ENCODE measurements at regions not wholly inside any gene's neighbourhood (a gene's known extent, or its start where the extent isn't known, plus 50 kb on each side); places are given as distances from the start of the nearest gene placed in this dataset.

DNA sequence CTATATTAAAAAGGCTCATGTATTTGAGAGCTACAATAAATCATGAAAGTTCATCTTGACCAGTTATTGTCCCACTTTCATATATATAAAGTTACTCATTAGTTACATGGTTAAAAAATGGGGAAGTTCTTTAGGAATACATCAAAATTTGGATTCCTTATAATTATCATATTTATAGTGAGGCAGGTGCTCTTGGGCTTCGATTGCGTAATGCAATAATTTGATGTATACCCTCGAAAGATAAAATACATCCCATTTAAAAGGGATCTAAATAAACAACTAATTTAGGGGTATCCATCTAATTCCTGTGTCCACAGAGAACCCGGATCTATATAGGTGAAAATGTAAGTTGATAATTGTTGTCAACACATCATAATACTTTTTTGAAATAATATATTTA, 444.6 kb downstream of the RIT2 start:
- H3K9me3 Mint-ChIP-seq = no peaks in the 10 kb centered on the region
- TF ChIP-seq EZH2 (IDR thresholded peaks at IDR 0.05) = no peak
- no peak for TF ChIP-seq EZH2phosphoT487 (IDR thresholded peaks at IDR 0.05)
- TF ChIP-seq CTCF (IDR thresholded peaks at IDR 0.05) = no peak
- Histone ChIP-seq H3K4me1 (no peaks in the 10 kb centered on the region), H2AFZ (replicated peaks) (no peak overlapping the region), H3K4me3 (no peak overlapping the region), H3K4me2 (no peak overlapping the region), H3K27me3 (no peaks in the 10 kb centered on the region), H4K20me1 (ENCODE audit: low read depth) (no peaks in the 10 kb centered on the region), H3K9me3 (ENCODE audit: low read depth) (no peaks in the 10 kb centered on the region), H3K27ac (no peak overlapping the region), H3K9ac (no peak overlapping the region), H3K36me3 (no peaks in the 10 kb centered on the region), H3F3A (ENCODE audit: low read depth) (no peaks in the 10 kb centered on the region), H3K79me2 (ENCODE audit: low read depth) (no peaks in the 10 kb centered on the region)
- H3K4me3 Mint-ChIP-seq = no peak overlapping the region
- H3K36me3 Mint-ChIP-seq = no peaks in the 10 kb centered on the region
- no peak for DNase-seq (ENCODE audit: low spot score)
- H3K4me1 Mint-ChIP-seq = peaks cover 5% of the 10 kb centered on the region
- H3K27me3 Mint-ChIP-seq (ENCODE audit: insufficient read depth, low read depth) = peaks cover 2% of the 10 kb centered on the region
- H3K27ac Mint-ChIP-seq = no peak overlapping the region

DNA sequence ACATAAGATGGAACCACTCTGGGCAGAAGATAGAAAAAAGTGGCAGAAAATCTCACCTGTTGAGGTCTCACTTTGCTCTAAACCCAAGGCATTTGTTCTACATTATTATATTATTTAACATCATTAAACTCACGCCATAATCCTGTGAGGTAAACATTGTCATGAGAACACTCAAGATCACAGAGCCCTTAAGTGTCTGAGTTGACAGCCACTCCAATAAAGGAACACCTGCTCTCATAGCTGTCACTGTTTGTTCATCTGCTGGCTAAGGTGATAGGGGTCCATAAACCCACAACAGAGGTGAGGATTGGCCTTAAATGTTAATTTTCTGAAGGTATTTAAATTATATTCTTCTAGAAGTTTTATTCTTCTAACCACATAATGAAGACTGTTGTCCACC, 439.7 kb downstream of the RIT2 start:
- Histone ChIP-seq H3K79me2 (ENCODE audit: low read depth) (no peaks in the 10 kb centered on the region), H3F3A (ENCODE audit: low read depth) (no peaks in the 10 kb centered on the region), H3K27me3 (no peaks in the 10 kb centered on the region), H3K27ac (no peak overlapping the region), H3K4me3 (no peak overlapping the region), H3K4me1 (no peaks in the 10 kb centered on the region), H3K4me2 (no peak overlapping the region), H3K36me3 (no peaks in the 10 kb centered on the region), H3K9ac (no peak overlapping the region), H4K20me1 (ENCODE audit: low read depth) (no peaks in the 10 kb centered on the region), H3K9me3 (ENCODE audit: low read depth) (no peaks in the 10 kb centered on the region), H2AFZ (replicated peaks) (no peak overlapping the region)
- H3K36me3 Mint-ChIP-seq = no peaks in the 10 kb centered on the region
- no peak overlapping the region for H3K27ac Mint-ChIP-seq
- DNase-seq (ENCODE audit: low spot score) = no peak
- H3K4me1 Mint-ChIP-seq = no peaks in the 10 kb centered on the region
- no peak overlapping the region for H3K4me3 Mint-ChIP-seq
- H3K9me3 Mint-ChIP-seq = no peaks in the 10 kb centered on the region
- TF ChIP-seq EZH2 (IDR thresholded peaks at IDR 0.05) = no peak
- TF ChIP-seq EZH2phosphoT487 (IDR thresholded peaks at IDR 0.05) = no peak
- TF ChIP-seq CTCF (IDR thresholded peaks at IDR 0.05) = no peak
- H3K27me3 Mint-ChIP-seq (ENCODE audit: insufficient read depth, low read depth) = no peaks in the 10 kb centered on the region

- H3K27me3 ChIP-seq = no peaks in the 10 kb centered on the region
Observed at GRCh38 chr18:42683094-42683493, 432.4 kb downstream of the RIT2 start.

More at GRCh38 chr18:42683094-42683493, 432.4 kb downstream of the RIT2 start:
- H3K79me2 ChIP-seq (ENCODE audit: low read depth) = no peaks in the 10 kb centered on the region
- no peak overlapping the region for H3K27ac Mint-ChIP-seq
- no peak overlapping the region for H3K27ac ChIP-seq
- peaks cover 35% of the 10 kb centered on the region for H3K9me3 Mint-ChIP-seq
- H4K20me1 ChIP-seq (ENCODE audit: low read depth) = no peaks in the 10 kb centered on the region
- no peaks in the 10 kb centered on the region for H3F3A ChIP-seq (ENCODE audit: low read depth)
- H2AFZ ChIP-seq (replicated peaks) = no peak overlapping the region
- H3K27me3 Mint-ChIP-seq (ENCODE audit: insufficient read depth, low read depth) = no peaks in the 10 kb centered on the region
- no peaks in the 10 kb centered on the region for H3K4me1 ChIP-seq
- no peak overlapping the region for H3K4me3 Mint-ChIP-seq
- H3K36me3 ChIP-seq = no peaks in the 10 kb centered on the region
- no peak for DNase-seq (ENCODE audit: low spot score)
- peaks cover 11% of the 10 kb centered on the region for H3K36me3 Mint-ChIP-seq
- H3K4me3 ChIP-seq = no peak overlapping the region
- H3K9me3 ChIP-seq (ENCODE audit: low read depth) = no peaks in the 10 kb centered on the region
- no peak overlapping the region for H3K4me2 ChIP-seq
- no peak overlapping the region for H3K9ac ChIP-seq
- no peak for TF ChIP-seq CTCF (IDR thresholded peaks at IDR 0.05)
- no peak for TF ChIP-seq EZH2 (IDR thresholded peaks at IDR 0.05)
- no peak for TF ChIP-seq EZH2phosphoT487 (IDR thresholded peaks at IDR 0.05)
- no peaks in the 10 kb centered on the region for H3K4me1 Mint-ChIP-seq

All from neural progenitor cell (in vitro differentiated cells).